GM21390 (cell line): ENCODE measurements at regions not wholly inside any gene's neighbourhood (a gene's known extent, or its start where the extent isn't known, plus 50 kb on each side); places are given as distances from the start of the nearest gene placed in this dataset.

Experiments
- ATAC-seq: cut with Tn5 transposase; IDR thresholded peaks from one replicate; pipeline ENCODE4 v1.9.1; 2021; ENCODE audit not compliant: unreplicated experiment

DNA sequence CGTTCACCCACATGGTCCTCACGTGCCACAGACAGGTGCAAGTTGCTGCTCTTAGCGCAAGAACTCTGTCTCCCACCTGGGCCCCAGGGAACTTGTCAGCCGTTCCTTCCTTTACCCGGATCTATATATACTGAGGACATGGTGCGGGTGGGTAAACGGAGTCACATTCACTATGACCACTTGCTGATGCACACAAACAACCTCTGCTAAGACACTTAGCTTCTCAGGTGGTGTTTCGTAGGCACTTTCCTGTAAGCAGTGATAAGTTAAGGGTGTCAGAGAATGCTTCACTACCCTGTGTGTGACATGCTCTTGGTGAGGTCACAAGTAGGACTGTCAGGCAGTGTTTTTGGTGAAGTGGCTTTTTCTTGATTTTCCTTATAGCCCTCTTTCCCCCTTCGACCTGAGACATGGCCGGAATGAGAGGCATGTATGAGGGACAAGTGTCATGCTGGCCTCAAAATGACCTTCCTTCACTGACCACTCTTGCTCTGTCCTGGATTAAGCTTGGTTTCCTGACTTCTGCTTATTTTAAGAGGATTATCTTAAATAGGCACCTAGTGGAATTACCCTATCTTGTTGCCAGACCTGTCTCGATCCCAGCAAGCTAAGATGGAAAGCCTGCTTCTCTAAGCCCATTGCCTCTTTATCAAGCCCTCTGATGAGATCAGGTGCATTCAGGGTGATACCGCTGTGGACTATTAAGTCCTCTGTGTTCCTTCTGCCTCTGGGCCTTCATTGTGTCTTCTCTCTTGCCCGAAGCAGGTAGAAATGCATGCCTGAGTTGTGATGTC is 97.1 kb upstream of the CELF4 start:
- no peak for ATAC-seq

DNA sequence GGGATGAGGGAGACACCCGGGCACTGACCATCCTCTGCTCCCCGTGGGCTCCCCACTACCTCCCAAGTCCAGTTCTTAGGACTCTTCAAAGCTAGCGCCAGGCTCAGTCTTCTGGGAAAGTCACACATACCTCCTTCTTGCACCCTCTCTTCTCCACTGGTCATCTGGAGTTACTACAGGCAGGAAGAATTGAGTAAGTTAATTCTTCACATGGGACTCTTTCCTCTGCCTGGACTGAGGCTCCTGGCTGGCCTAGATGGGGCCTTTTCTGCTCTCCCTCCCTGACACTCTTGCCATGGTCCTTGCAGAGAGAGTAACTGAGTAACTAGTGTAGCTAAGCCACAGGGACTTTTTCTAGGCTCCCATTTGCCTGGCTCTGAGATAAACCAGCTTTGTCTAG is 96.5 kb upstream of the CELF4 start:
- no peak for ATAC-seq

DNA sequence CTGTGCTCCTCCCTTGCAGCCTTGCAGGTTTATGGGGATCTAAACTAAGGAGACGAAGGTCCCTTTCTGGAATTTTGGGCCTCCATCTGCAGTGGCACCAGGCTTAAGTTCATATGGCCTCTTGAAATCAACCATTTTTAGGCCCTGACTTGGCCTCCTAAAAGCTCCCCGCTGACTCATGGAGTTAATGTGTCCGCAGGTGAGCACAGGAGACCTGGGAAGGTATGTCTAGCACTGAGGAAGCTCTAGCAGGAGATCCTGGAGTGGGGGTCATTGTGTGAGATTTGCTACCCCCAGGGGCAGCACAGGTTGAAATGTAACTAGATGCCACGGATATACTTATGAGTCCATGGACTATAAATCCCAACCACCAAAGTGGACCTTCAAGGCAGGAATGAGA is 95.9 kb upstream of the CELF4 start:
- ATAC-seq = no peak

DNA sequence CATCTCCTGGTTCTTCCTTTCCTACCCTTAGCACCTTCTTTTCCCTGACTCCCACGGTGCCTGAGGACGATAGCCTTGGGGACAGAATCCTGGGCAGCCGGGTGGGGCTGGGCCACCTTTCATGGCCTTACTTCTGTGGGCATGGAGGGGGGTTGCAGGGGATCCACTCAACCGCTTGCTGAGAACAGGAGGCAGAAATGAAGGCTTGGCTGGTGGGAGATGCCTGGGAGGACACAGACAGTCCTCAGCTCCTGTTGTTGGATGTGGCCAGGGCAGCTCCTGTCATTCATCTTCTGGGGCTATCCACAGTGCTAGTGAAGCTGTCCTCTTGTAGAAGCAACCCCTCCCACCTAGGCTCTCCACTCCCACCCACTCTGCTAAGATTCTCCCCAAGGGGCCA is 95.5 kb upstream of the CELF4 start:
- no peak for ATAC-seq

DNA sequence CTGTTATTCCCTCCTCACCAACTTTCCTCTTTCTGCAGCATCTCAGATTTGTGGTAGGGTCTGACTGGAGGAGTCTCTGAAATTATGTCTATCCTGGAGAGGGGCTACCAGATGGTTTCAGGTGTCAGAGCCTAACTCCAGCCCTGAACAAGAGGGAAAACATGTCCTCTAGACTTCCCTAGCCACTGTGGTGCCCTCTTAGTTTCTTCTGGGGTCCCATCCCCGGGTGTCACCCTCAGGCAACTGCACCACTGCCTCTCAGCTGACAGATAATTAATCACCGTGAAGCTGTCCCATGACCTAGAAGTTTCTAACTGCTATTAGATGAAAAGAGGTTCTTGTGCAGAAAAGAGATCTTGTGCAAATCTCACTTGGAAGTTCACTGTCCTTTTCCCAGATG is 95.1 kb upstream of the CELF4 start:
- no peak for ATAC-seq

DNA sequence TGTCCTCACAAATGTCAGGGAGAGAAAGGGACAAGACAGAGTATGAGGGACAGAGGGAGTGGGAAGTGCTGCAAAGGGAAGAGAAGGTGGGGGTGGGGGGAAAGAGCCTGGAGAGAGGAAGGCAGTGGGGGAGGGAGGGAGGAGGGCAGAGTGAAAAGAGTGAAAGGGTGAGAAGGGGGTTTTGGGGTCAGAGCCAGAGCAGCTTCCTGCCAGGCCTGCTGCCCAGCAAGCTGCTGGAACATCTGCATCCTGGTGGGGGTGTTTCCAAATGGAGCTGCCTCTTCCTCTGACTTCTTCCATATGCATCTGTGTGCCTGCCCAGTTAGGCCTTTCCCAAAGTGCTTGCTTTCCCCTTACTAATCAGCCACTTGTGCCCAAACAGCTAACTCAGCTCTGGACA is 94.3 kb upstream of the CELF4 start:
- no peak for ATAC-seq

DNA sequence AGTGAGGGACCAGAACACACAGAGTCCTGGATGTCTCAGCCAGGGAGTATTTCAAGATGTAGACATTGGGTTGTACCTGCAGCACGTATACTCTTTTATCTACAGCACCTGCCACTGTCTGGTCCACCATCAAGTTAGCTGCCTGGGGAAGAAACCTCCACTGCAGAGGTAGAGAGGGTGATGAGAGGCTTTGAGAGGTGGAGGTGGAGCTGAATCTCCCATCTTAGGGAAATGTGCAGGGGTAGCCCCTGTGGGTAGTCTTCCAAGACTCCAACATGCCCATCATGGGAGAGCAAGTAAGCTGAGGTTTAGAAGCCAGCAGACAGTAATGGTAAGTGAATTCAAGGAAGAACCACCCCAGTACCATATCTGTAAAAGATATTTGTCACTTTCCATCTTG is 93.3 kb upstream of the CELF4 start:
- ATAC-seq = no peak

DNA sequence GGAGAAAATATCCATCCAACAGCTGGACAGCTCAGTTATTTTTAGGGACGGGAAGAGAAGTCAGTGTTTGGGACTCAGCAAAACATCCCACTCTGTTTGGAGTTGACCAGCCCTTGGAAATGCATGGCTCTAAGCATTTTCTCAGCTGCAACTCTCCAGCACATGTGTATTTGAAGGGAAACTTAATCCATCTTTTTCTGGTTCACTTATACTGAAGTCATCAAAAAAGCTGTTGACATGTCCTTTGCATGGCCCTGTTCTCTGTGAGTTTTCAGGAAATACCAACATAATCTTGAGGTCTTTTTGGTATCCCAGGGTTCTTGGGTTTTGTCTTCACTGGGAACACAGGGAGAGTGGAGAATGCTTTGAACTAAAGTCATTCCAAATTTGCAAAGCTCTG is 91.9 kb upstream of the CELF4 start:
- no peak for ATAC-seq

DNA sequence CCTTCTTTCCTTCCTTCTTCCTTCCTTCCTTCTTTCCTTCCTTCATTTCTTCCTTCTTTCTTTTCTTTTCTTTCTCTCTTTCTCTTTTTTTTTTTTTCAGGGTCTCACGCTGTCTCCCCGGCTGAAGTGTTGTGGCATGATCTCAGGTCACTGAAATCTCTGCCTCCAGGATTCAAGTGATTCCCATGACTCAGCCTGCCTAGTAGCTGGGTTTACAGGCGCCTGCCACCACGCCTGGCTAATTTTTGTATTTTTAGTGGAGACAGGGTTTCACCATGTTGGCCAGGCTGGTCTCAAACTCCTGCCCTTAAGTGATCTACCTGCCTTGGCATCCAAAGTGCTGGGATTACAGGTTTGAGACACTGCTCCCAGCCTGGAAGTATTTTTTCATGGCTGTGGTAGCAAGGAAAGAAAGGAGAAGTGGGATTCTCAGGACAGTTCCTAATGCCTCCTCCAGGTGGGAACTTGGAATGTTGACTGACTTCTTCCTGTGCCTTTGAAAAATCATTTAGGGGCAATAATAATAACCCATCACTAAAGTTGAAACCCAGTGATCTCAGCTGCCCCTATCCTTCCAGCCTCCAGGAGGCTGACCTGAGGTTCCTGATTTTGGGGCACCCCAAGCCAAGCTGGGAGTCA is 89.3 kb upstream of the CELF4 start:
- no peak for ATAC-seq

DNA sequence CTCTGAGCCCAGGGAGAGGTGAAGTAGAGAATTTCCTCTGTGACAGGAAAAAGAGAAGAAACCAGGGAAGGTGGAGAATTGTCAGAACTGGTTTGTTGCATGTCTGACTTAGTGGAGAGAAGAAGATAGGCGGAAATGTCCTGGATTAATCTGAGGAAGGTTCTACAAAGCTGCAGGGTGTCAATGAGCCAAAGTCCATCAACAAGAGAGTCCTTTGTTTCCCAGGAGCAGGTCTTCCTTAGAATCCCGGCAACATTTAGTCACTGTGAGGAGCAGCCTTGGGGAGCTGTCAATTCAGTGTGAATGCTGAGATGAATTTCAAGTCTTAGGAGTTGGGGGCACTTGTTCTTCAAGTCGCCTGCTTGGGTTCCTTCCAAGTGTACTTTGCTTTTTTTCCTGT is 88.4 kb upstream of the CELF4 start:
- no peak for ATAC-seq

DNA sequence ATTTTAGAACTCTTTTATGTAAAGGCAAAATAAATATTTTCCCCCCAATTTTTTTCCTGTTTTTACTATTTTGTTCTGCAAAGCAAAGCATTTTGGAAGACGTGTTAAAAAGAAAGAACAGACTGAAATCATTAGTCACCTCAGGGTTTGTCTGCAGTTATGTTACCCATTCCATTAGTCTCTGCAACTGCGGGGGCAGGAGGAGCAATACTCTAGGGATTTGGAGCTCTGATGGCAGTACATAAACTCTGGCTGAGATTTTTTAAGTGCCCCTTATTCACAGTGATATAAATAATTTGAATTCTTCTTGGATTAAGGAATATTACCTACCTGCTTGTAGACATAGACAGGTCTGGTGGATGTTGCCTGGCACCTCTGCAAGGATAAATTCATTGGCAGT is 88.0 kb upstream of the CELF4 start:
- no peak for ATAC-seq

DNA sequence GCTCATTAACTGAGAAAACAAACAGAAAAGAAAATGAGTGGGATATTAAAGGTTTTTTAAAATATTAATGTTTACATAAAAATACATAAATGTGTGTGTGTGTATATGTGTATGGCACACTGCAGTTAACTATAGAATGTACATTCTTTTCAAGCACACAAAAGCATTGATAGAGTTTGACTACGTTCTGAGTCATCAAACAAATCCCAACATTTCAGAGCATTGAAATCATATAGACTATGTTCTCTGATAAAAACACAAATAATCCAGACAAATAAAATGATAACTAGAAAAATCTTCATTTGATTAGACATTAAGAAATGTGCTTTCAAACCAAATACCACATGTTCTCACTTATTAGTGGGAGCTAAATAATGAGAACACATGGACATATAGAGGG is 84.3 kb upstream of the CELF4 start:
- ATAC-seq = no peak

DNA sequence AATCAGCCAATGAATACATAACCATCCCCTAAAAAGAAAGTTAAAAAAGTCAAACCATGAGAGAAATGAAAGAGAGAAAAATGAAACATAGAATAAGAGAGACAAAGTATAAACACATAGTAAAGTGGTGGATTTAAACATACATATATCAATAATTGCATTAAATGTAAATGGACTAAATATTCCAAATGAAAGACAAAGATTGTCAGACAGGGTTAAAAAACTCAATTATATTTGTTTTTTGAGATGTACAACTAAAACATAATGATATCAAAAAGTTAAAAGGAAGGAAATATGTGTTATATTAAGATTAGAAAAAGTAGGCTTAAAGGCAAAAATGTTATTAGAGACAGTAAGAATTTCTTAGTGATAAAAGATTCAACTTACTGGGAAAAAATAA is 83.8 kb upstream of the CELF4 start:
- ATAC-seq = no peak

DNA sequence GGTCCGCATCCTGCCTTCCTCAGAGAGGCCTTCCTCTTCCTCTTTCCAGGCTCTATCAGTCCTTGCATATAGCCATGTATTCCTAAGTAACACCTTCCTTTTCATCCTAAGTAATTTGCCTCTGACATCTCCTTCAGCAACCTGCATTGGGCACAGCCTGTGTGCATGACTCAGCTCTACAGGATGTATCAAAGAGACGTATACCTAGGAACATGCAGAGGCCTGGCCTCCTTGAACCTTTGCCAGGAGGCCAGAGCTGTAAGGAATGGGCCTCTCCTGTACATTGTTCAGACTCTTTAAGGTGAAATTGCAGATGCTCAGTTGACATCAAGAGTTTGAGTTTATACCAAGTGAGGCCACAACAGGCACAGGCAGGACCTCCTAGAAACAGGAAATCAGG is 76.0 kb upstream of the CELF4 start:
- ATAC-seq = no peak

DNA sequence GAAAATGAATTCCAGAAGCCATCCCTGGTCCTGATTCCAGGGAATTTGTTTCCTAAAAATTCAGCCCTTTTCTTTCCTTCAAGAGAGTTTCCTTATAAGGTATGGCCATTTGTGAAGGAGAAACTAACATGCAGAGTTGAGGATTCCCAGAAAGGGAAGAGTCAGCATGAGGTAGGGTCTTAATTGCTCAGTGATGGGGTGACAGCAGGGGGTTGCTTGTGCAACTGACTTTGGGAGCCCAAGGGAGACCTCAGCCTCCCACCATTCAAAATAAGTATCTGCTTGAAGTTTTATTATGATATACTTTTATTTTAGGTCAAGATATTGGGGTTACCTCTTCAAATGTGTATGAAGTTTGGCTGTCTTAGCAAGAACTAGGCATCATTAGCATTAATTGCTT is 74.9 kb upstream of the CELF4 start:
- ATAC-seq = no peak

DNA sequence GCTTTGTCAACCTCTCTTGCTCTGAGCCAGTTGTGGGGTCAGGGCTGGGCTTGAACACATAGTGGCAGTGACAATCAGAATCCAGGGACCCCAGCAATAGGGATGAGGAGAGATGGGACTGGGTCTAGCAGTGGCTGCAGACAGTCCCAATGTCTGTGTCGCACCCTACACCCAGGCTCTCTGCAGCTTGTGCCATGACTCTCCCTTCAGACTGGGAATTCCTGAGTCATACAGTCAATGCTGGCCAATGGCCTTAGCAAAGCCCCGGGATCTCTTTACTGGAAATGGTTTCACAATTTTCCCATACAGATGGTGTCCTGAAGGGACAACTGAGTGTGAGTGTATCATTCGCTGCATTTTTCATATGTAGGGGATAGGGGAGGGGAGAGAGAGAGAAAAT is 74.2 kb upstream of the CELF4 start:
- no peak for ATAC-seq

DNA sequence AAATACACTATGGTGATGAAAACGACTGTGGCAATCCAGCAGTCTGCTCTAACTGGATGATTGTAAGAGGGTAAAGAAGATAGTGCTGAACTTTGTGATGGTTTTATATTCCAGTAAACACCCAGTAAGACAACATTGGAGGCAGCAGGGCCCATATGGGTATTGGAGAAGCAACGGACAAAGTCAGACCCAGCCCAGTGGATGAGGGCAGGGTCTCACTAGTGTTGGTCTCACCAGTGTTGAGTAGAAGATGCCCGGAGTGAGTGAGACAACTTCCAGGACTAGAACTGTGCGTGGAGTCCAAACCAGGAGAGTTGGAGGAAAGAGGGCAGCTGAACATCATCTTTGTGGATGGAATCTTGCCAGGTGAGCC is 71.9 kb upstream of the CELF4 start:
- ATAC-seq = no peak

DNA sequence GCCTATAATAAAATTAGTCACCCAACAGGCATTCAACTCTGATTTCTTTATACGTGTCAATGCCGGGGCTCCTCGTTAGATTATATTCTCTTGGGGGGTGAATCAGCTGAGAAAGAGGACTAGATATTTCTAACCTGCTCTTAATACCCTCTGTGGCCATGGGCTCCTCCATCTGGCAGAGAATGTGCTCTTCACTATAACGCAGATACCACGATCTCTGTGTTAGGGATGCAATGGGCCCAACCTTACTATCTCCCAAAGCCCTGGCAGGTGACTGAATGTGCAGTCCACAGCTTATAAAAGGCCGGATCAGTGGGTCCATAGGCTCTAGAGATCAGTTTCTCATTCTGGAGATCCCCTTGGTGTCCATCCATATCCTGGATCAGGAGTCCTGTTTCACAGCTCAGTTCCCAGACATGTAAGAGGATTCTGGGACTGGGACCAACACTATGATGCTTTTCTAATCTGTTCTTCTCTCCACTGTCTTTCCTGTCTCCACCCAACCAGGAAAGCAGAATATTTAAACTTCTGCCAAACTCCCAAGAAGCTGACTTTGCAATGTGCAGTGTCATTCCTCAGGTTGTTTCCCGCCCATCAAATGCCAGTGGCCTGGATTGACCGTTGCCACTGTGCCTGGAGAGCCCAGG is 71.4 kb upstream of the CELF4 start:
- ATAC-seq = no peak

DNA sequence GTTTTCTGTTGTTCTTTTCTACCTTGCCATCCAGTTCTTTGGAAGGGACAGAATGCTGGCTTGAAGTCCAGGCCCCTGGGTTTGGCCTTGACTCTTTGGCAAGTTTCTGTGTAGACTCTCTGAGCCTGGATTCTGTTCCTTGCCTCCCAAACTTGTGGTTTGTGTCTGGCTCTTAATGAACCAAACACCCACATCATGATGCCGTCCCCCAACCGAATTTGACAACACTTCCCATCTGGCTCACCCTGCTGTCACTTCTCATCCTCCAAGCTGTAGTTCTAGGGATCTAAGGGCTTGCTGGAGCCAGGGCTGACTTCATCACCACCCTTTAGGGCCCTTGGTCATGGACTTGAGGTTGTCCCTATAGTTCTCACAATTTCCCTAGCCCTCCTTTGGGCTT is 68.9 kb upstream of the CELF4 start:
- ATAC-seq = no peak

DNA sequence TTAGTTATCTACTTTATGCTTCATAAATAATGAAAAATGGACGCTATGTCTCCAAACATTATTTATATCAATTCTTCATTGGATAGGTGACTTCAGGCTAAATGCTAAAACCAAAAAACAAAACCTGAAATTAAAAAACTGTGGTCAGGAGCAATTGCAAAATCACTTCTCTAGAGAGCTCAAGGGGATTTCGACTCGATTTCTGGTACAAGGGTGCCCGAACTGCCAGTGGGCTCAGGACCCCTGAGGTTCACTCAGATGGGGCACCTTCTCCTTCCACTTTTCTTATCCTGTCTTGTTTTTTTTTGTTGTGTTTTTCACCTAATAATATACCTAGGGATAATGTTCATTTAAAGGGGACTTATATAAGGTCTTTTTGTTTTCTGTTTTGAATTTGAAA is 65.8 kb upstream of the CELF4 start:
- no peak for ATAC-seq

DNA sequence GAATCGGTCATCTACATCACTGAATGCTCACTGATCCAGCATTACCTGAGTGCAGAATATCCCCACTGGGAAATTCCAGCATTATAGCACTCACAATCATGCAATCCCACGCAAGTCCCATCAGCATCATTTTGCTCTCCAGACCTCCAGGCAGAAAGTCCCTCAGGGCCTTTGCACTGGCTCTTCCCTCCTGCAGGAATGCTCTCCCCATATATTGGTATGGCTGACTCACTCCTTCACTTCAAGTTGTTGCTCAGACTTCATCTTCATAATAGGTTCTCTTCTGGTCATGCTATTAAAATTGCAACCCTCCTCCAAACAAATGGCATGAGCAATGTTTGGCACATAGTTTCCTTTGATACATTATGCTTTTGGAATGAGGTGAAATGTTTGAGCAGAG is 64.7 kb upstream of the CELF4 start:
- no peak for ATAC-seq

DNA sequence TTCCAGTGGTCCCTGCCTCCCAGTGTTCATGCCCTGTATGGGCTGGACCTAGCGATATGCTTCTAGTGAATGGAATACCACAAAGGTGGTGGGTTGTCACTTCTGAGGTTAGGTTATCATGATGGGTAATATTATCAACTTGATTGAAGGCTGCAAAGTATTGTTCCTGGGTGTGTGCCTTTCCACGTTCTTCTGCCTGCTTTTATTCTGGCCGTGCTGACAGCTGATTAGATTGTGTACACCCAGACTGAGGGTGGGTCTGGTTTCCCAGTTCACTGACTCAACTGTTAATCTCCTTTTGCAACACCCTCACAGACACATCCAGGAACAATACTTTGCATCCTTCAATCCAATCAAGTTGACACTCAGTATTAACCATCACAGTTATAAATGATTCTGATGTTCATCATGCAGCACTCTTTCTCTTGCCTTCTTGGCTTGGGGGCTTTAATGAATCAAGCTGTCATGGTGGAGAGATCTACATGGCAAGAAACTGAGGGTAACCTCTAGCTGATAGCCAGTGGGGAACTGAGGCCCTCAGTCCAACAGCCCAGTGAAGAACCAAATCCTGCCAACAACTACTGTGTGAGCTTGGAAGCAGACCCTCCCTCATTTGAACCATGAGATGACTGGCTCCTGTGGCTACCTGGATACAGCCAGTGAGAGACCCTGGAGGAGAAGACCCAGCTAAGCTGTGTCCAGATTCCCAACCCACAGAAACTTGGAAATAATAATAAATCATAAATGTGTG is 63.0 kb upstream of the CELF4 start:
- no peak for ATAC-seq
